ENCODE measurements at regions not wholly inside any gene's neighbourhood (a gene's known extent, or its start where the extent isn't known, plus 50 kb on each side); places are given as distances from the start of the nearest gene placed in this dataset.

DNA sequence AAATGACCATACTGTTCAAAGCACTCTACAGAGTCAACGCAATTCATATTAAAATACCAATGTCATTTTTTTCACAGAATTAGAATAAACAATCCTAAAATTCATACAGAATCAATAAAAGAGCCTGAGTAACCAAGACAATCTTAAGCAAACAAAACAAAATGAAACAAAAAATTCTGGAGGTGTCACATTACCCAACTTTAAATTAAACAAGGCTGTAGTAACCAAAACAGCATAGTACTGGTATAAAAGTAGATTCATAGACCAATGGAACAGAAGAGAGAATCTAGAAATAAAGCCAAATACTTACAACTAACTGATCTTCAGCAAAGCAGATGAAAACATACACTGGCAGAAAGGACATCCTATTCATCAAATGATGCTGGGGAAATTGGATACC is 346.9 kb upstream of the JAG1 start:
- no peak for DNase-seq (ENCODE audit: low read depth)
- TF ChIP-seq, protein P1, sequence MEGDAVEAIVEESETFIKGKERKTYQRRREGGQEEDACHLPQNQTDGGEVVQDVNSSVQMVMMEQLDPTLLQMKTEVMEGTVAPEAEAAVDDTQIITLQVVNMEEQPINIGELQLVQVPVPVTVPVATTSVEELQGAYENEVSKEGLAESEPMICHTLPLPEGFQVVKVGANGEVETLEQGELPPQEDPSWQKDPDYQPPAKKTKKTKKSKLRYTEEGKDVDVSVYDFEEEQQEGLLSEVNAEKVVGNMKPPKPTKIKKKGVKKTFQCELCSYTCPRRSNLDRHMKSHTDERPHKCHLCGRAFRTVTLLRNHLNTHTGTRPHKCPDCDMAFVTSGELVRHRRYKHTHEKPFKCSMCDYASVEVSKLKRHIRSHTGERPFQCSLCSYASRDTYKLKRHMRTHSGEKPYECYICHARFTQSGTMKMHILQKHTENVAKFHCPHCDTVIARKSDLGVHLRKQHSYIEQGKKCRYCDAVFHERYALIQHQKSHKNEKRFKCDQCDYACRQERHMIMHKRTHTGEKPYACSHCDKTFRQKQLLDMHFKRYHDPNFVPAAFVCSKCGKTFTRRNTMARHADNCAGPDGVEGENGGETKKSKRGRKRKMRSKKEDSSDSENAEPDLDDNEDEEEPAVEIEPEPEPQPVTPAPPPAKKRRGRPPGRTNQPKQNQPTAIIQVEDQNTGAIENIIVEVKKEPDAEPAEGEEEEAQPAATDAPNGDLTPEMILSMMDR (conservative IDR thresholded peaks at IDR 0.05; ENCODE audit: low read depth, low read length): no peak
- no peak overlapping the region for H3K4me3 ChIP-seq (ENCODE audit: low read length)

DNA sequence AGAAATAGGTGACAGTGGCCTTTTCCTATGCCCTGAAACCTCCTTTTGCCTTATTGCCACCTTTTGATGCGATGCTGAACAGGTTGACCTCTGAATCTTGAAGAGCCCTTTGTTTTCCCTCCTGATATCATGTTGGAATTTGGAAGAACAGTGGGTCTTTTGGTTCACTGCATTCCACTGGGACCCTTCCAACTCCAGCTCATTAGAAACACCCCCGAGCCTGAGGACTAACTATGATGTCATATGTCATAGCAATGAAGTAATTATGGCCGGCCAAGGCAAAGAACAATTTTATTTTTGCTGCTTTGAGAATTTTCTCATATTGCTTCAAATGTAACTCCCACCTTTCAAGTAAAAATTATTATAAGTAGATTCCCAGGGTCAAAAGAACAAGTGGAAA is 353.4 kb upstream of the JAG1 start:
- no peak overlapping the region for H3K4me3 ChIP-seq (ENCODE audit: low read length)
- no peak for DNase-seq (ENCODE audit: low read depth)
- TF ChIP-seq, protein P1 (conservative IDR thresholded peaks at IDR 0.05; ENCODE audit: low read depth, low read length): no peak

DNA sequence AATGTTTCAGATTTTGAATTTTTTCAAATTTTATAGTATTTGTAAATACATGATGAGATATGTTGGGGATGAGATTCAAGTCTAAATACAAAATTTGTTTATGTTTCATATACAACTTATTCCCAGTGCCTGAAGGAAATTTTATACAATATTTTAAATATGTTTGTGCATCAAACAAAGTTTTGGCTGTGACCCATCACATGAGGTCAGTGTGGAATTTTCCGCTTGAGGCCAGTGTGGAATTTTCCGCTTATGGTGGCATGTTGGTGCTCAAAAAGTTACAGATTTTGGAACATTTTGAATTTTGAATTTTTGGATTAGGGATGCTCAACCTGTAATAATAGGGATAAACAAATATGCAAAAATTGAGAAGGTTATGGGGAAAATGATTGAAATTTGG is 356.6 kb upstream of the JAG1 start:
- H3K4me3 ChIP-seq (ENCODE audit: low read length): no peak overlapping the region
- no peak for DNase-seq (ENCODE audit: low read depth)
- TF ChIP-seq, protein P1 (conservative IDR thresholded peaks at IDR 0.05; ENCODE audit: low read depth, low read length): no peak

DNA sequence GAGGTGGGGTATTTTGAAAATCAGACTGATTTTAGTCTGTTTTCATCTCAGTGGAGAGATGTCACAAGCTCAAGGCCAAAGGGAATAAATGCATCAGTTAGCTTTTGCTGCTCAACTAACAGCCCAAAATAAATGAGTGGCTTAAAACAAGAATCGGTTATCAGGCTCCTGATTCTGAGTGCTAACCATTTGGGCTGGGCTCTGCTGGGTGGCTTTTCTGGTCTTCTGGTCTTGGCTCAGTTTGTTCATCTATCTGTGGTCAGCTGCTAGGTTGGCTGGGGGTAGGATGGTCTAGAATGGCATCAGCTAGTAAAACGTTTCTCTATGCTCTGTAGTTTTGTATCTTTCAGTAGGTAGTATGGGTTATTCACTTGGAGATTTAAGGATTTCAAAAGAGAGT is 357.5 kb upstream of the JAG1 start:
- DNase-seq (ENCODE audit: low read depth): no peak
- no peak overlapping the region for H3K4me3 ChIP-seq (ENCODE audit: low read length)
- TF ChIP-seq, protein P1 (conservative IDR thresholded peaks at IDR 0.05; ENCODE audit: low read depth, low read length): no peak

DNA sequence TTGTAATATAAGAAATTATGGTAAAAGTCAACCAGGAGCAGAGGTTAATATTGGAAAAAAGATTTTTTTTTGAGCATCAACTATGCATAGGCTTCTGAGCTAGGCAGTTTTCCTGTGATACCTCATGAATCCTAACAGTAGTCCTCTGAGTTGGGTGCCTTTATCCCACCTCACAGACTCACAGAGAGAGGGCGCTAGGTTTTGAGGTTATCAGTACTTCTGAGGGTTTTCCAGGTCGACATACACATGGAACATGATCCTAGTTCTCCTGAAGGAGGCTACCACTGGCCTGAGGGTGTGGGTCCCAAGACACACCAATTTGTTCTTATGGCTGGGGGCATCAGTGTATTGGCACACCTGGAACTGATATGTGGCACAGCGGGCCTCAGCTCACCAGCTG is 358.8 kb upstream of the JAG1 start:
- no peak overlapping the region for H3K4me3 ChIP-seq (ENCODE audit: low read length)
- DNase-seq (ENCODE audit: low read depth): no peak
- TF ChIP-seq, protein P1 (conservative IDR thresholded peaks at IDR 0.05; ENCODE audit: low read depth, low read length): no peak

DNA sequence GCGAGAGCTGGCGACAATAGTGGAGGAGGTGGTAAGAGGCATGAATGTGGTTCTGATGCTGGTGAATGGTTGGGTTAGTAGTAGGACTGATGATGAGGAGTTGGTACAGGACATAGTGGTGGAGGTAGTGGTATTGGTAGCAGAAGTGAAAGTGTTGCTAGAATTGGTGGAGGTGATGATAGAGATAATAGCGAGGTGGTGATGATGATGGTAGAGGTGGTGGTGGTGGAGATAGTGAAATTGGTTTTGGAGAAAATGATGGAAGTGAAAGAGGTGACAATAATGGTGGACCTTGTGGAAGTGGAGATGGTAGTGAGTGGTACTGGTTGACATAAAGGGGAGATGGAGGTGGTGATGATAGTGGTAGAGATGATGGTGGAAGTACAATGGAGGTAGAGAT is 360.2 kb upstream of the JAG1 start:
- H3K4me3 ChIP-seq (ENCODE audit: low read length): no peak overlapping the region
- TF ChIP-seq, protein P1 (conservative IDR thresholded peaks at IDR 0.05; ENCODE audit: low read depth, low read length): no peak
- DNase-seq (ENCODE audit: low read depth): no peak

DNA sequence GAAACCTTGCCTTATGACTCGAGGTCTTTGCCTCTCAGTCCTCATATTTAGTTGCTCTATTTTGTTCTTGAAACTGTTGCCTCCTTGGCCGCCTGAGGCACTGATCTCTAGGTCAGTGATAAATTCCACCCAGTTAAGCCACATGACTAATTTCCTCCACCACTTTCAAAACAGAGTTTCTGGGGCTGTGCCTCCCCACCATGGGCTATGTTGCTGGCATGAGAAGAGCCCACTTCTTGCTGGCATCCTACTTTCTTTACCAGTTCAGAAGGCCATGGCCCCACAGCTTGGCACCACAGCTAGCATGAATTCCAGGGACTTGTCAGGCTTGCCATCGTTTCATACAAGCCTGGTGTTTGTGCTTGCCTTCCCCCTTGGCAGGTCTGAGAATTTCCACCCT is 361.4 kb upstream of the JAG1 start:
- no peak overlapping the region for H3K4me3 ChIP-seq (ENCODE audit: low read length)
- TF ChIP-seq, protein P1 (conservative IDR thresholded peaks at IDR 0.05; ENCODE audit: low read depth, low read length): no peak
- no peak for DNase-seq (ENCODE audit: low read depth)
